HUDEP-2 (cell line): ENCODE measurements at regions not wholly inside any gene's neighbourhood (a gene's known extent, or its start where the extent isn't known, plus 50 kb on each side); places are given as distances from the start of the nearest gene placed in this dataset.
"Not testable (repeated sequence)": the region's sequence is repeated elsewhere in the genome, so short reads cannot be mapped to it uniquely, and the experiment has no call there.

Experiments used
- DNase-seq, 76 experiments: peaks; one replicate each; lab custom pipeline; 2025; ENCODE audit not compliant: unreplicated experiment in 76 of 76; lab: John Stamatoyannopoulos, UW

DNA sequence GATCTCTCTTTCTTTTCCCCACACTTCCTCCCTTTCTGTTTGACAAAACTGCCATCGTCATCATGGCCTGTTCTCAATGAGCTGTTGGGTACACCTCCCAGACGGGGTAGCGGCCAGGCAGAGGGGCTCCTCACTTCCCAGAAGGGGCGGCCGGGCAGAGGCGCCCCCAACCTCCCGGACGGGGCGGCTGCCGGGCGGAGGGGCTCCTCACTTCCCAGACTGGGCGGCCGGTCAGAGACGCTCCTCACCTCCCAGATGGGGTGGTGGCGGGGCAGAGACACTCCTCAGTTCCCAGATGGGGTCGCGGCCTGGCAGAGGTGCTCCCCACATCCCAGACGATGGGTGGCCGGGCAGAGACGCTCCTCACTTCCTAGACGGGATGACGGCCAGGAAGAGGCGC is 184.3 kb upstream of the FRMD6 start:
- not testable (repeated sequence) for DNase-seq

DNA sequence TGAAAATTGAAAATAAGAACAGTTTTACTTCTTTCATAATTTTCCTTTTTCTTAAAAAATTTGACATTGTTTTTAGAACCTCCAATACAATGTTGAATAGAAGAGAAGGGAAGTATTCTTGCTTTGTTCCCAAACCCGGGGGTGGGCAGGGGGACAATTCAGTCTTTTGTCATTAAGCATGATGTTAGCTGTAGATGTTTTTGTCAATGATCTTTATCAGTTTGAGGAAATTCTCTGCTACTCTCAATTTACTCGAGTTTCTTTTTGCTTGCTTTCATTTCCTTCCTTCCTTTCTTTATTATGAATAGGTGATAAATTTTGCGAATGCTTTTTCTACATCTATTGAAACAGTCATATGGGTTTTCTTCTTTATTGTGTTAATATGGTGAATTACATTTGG is 183.2 kb upstream of the FRMD6 start:
- no peak for DNase-seq

DNA sequence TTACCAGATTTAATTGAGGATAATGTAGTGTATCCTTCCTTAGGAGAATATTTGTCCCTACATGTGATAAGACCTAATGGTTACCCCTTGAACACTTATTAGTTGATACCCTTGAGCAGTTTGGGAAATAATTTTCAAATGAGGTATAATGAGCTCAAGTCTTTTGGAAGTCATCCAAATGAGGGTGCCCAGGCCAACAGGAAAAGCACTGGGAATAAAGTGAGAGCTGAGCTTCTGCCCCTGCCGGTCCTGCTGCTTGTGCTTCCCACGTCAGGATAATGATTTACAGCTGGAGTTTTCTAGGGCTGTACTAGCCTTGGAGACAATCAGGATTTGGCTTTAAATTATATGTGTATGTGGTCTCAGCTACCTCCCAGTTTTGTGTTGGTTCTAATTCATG is 178.8 kb upstream of the FRMD6 start:
- DNase-seq = no peak

DNA sequence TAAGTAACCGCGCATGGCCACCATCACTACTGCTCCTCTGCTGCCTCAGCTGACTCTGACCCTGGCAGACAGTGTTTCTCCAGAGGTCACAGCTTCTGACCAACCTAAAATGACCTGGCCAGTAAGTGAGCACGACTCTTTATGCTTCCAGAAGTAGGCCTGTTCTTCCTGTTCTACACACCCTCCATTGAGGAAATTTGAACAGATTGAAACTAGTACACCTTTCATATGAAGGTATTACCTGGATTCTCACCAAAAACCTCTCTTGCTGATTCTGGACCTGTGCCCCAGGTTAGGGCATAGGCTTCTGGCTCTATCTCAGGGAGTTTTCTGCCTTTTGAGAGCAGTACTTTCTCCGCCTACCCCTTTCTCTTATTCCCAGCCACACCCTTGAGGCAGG is 178.4 kb upstream of the FRMD6 start:
- DNase-seq = no peak

DNA sequence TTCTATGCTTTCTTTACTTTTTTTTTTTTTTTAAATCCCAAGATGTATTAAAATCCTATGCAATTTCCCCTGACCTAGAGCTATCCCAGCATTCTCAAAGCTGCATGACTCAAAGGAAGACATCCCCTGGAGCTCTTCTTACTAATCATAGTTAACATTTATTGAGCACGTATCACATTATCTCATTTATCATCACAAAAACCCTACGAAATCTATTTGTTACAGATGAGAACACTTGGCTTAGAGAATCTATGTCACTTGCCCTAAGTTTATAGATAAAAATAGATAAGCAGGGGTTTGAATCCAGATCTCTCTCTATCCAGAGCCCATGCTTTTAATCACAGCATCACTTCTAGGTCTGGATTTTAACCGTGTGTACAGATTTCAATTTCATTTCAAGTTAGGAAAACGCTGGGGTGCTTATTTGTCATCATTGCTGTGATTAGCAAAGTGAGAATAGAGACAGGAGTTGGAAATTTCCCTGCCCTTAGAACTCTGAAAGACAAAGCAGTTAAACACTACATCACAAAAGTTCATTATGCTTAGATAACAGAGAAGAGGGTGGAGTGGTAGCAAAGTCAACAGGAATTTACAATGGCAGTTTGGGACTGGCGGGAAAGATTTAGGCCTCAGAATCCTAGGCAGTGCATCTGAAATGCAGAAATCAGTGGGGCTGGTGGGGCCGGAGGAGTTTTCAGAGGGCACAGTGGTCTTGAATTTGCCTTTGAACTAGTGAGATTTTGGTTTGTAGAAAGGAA is 177.7 kb upstream of the FRMD6 start:
- DNase-seq = no peak

DNA sequence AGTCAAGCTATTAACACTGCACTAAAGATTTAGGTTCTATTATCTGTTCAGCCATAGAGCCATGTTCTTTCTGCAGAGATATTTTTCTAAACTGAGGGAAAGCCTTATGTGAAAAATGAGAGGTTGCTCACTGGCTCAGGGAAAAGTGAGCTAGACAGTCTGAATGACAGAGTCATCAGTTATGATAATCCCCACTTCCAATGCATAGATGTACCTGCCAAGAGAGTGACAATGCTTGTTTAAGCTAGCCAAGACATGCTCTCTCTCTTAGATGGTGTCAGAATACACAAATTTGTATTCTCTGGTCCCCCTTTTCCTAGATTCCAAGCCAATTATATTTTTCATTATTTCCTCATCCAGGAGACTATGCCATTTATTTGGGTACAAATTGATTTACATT is 176.9 kb upstream of the FRMD6 start:
- no peak for DNase-seq

DNA sequence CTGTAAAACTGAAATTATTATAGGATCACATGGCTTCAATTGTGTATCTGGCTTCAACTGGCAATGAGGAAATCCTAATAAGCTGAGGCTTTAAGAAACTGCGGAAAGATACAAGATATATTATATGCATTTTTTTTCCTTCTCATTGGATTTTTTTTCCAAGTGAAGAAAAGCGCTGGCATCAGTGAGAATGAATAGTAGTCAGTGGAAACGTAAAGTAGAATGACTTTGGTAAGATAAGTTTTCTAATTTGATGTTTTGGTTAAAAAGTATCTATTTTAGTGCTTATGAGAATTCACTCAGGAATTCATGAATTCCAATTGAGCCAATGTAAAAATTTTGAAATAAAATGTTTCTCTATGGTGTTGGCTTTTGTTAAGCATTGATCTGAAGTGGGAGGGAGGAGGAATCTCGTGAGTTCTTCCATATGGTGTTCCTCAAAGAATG is 173.5 kb upstream of the FRMD6 start:
- DNase-seq = no peak

DNA sequence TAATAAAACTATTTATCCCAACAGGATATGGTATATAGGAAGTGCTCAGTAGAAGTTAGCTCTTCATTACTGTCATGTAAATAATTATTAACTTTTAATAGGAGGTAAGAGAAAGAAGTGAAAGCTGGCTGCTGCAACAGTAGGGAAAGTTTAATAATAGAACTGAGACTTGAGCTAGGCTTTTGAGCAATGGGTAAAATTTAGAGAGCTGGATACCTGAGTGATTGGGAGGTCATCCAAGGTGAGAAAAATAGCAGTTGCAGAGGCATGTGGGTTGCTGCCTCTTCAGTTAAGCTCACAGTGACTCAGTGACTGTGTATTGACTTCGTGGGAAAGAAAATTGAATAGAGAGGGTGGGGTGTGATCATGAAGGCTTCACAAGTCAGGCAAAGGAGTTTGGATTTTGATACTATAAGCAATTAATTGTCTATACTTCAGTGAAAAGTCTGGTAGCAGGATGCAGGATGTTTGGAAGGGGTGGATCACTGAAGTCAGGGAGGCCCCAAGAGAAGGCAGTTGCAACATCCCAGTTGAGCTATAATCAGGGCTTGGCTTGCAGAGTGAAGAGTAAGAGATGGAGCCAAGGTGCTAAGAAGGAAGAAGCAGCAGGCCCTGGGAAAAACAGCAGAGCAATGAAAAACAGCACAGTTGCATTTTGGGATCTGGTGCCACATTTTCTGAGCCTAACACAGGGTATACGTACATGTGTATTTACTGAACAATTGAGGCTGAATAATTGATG is 172.0 kb upstream of the FRMD6 start:
- no peak for DNase-seq

DNA sequence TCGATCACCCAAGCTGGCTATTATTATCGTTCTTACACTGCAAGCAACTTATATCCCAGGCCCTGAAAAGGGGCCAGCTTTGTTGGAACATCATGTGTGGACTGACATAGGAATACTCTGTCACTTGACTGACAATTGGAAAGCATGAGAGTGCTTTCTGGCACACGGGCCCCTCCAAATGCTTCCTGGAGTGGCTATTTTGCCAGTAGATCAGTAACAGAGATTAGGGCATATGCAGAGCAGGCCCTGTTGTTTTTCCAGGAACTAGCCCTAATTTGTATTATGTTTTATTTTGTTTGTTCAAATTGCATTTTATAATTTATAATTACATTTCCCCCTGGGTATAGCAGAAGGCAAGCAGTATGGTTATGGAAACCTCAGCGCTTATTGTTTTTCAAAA is 170.1 kb upstream of the FRMD6 start:
- DNase-seq = no peak

DNA sequence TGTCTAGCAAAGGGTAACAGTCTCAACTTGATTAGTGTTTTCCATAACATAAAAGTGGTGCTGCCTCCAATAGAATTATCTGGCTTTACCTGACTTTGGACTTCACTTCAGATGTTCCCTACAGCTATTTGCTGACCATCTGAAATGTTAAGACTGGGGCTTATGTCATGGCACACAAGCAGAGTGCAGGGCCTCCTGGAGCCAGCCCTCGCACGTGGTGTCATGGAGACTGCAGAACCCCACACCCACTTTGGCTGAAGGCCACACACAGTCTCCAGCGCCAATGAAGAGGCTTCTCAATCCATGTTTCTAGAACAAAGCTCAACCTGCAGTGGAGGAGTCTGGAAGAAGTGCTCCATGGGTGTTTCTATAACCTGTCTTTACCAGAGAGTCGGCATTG is 169.6 kb upstream of the FRMD6 start:
- no peak for DNase-seq

DNA sequence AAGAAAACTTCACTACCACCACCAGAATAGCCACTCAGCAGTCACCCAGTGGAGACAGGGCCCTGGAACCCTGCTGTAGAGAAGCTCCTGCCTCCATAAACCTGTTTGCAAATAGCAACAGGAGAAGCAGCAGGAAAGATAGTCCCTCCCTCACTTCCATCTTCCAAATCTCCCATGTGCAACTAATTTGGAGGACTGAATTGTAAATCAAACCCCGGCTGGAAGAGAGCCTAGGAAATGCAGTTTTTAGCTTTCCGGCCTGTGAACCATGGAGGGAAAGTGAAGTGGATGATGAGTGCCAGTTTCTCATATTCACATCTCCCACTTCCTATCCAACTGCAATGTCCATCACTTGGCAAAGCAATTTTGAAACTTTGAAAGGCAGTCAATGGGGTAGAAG is 167.2 kb upstream of the FRMD6 start:
- no peak for DNase-seq

DNA sequence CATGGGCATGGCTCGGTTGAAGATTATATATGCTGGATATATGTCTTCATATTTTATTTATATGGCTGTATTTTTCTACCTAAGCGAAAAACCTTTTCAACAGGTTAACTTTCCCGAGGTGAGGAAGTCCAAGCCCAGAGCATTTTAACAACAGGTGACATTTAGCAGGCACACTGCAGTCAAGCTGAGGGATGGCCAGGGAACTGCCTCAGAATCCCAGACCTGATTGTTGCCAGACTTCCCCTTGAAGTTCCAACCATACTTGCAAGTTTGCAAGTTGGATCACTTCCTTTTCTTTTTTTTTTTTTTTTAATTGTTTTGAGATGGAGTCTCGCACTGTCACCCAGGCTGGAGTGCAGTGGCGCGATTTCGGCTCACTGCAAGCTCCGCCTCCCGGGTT is 166.0 kb upstream of the FRMD6 start:
- no peak for DNase-seq

DNA sequence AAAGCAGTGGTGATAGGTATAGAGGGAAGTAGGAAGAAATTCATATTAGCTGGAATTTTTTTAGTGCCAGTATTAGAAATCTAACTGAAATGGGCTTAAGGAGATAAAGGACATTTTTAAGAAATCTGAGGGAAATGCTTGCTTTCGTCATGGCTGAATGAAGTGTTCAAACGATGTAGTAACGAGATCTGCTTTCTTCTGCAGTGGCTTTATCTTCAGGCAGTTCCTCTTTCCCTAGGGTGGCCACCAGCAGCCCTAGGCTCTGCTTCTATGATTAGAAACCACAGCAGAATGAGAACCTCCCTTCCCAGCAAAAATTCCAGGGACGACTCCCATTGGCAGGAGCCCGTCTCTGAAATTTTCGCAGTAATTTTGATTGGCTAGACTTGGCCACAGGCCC is 163.9 kb upstream of the FRMD6 start:
- DNase-seq = no peak

DNA sequence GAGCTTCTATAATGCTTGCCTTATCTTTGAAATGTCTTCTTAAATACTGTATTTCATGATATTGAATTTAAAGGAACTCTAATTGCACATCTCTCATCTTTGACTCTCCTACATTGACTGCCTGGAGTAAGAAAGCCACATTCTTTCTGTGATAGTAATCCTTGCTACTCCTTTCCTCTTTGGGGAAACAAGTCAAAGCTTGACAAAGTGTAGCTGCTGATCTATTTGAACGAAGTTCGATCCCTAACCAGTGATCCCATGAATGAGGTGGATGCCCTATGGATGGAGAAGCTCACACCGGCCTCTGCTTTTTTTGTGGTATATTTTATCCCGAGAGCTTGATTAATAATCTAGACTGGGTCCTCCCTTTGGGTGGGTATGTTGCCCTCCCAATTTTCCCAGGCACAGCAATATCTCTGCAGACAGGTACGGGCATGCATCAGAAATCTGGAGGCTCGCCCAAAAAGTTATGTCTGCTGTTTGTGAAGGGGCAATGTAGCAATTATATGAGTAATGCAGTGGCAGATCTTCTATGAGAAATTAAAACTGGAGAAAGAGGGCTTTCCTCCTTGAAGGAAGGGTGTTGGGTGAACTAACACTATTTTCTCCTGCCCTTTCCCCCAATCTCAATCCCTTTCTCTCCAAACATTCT is 163.0 kb upstream of the FRMD6 start:
- DNase-seq = no peak

DNA sequence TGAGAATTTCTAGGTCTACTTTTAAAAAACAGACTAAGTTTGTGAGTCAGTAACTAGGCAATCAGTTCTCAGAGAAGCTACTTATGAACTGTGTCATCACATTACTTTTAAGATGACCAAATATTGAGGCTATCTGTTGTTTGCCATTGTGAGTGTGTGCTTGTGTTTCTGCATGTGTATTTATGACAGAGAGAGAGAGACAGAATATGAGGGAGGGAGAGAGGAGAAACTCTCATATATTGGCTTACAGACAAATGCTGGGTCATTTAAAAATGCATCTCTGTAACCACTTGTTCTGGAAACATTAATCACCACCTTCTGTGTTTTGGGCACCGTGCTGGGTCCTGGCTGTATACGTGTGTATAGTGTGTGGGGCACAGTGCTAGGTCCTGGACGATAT is 161.5 kb upstream of the FRMD6 start:
- no peak for DNase-seq

DNA sequence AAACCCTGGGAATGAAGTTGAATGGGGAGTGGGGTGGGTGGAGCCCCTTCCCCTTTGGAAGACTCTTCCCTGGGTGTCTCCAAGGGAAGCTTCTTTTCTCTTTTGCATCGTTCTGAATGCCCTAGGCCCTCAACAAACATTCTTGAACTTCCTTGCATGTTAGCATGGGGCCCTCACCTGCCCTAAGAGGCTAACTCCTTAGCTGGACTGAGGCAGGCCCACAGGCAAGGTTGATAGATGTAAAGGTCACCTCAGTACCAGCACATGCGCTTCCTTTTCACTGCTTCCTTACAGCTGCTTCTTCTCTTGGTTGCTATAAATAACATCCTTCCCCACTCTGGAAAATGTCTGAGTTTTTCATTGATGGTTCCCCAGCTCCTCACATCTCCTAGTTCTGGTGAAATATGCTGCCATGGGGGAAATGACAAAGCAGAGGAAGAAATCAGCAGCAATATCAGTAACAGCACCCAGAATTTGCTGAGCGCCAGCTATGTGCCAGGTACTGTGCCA is 160.6 kb upstream of the FRMD6 start:
- no peak for DNase-seq

DNA sequence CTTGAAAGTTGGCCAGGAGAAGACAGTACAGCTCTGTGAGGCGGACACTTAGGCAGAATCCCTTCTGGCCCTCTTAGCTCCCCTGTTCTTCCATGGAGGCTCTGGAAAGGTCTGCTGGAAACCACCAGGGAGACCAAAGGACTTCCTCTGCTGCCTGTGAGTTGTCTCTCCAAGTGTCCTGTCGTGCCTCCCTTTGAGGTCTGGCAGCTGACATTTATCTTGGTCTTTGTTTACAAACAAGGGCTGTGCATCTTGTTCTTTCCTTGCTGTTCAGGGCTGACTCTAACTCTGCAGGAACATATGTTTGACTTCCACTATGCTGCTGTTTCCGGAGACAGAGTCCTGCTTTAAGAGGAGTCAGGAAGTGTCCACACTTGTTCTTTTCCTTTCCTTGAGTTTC is 159.9 kb upstream of the FRMD6 start:
- DNase-seq = no peak

DNA sequence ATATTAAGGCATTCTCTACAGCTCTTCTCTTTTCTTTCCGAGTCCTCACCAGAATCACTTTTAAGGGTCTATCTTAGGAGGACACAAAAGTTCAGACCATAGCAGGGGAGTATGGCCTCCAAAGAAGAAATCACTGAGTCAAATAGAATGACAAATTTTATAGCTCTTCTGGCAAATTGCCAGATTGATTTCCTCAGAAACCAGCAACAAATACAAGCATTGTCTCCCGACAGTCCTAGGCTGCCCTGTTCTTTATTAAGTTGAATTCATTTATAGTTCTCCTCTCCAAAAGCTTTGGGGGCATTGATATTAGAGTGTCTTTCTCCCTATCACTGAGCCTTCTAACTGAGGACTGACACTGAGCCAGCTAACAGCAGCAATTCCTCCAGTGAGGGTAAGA is 156.4 kb upstream of the FRMD6 start:
- DNase-seq = no peak

DNA sequence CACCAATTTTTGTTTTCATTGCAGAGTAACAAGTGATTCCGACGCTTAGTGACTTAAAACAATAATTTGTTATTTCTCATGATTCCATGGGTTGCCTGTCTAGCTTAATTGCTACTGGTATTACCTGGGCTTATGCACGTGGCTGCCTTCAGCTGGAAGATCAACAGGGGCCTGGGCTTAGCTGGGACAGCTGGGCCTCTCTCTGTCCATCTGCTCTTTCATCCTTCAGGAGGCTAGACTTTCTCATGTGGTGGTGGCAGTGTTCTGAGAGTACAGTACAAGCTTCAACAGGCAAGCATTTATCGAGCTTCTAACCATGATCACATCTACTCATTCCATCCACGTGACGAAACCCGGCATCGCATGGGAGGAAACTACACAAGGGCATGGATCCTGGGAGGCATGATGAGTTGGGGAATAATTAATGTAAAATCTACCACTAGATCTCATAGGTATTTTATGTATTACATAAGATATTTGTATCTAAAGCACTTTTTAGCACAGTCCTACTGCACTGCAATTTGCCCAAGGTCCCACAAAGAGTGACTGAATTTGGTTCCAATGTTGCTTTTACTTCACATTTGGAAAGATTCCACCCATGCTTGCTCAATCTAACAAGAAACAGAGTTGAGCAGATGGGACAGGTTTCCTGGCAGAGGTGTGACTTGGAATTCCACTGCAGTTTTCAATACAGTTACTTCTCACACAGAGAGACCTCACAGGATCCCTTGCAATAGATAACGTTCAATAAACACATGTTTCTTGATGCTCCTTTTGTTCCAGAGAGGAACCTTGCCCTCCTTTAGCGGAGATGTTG is 153.1 kb upstream of the FRMD6 start:
- no peak for DNase-seq

DNA sequence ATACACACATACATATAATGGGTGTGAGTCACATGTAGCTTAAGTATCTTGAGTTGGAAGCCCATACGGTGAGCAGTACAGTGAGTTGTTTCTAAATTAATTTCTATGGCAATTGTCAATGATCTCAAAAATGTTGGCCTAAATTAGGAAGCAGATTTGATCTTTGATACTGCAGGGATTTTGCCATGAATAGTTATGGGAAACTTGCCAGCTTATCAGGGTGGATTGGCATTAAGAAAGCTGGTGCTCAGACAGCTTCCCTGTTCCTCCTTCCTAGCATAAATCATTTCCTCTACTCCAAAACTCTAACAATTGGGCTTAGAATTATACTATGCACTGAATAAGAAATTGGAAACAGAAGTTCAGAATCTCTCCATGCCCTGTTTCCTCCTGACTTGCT is 150.9 kb upstream of the FRMD6 start:
- DNase-seq = no peak

DNA sequence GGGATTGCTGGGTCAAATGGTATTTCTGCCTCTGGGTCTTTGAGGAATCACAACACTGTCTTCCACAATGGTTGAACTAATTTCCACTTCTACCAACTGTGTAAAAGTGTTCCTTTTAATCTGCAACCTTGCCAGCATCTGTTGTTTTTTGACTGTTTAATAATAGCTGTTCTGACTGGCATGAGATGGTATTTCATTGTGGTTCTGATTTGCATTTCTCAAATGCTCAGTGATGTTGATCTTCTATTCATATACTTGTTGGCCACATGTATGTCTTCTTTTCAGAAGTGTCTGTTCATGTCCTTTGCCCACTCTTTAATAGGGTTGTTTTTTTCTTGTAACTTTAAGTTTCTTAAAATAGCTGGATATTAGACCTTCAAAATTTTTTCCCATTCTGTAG is 150.0 kb upstream of the FRMD6 start:
- no peak for DNase-seq
